GM12875 (cell line): ENCODE measurements at regions not wholly inside any gene's neighbourhood (a gene's known extent, or its start where the extent isn't known, plus 50 kb on each side); places are given as distances from the start of the nearest gene placed in this dataset.

ENCODE experiments used
- H3K4me3 ChIP-seq: one replicate; pipeline ENCODE4 v1.5.1; 2011; ENCODE audit warnings: low read depth, low read length, control low read depth
- CTCF ChIP-seq: IDR thresholded peaks from 2 replicates; pipeline ENCODE4 v1.5.1; 2011; ENCODE audit warnings: low read depth, mild to moderate bottlenecking, control low read depth, inconsistent platforms, low read length, moderate library complexity, borderline replicate concordance; ENCODE audit not compliant: insufficient read depth

GRCh38 chr4:128711361-128711760 is 98.1 kb upstream of the JADE1 start:
- H3K4me3 ChIP-seq: no peak overlapping the region
- no peak for TF ChIP-seq CTCF

- TF ChIP-seq CTCF: no peak
- no peak overlapping the region for H3K4me3 ChIP-seq
Observed at GRCh38 chr4:128709268-128709667, 100.2 kb upstream of the JADE1 start.

- TF ChIP-seq CTCF: no peak
- no peak overlapping the region for H3K4me3 ChIP-seq
Observed at GRCh38 chr4:128707864-128708263, 101.6 kb upstream of the JADE1 start.

- no peak overlapping the region for H3K4me3 ChIP-seq
- no peak for TF ChIP-seq CTCF
Observed at GRCh38 chr4:128703948-128704347, 105.6 kb upstream of the JADE1 start.

DNA sequence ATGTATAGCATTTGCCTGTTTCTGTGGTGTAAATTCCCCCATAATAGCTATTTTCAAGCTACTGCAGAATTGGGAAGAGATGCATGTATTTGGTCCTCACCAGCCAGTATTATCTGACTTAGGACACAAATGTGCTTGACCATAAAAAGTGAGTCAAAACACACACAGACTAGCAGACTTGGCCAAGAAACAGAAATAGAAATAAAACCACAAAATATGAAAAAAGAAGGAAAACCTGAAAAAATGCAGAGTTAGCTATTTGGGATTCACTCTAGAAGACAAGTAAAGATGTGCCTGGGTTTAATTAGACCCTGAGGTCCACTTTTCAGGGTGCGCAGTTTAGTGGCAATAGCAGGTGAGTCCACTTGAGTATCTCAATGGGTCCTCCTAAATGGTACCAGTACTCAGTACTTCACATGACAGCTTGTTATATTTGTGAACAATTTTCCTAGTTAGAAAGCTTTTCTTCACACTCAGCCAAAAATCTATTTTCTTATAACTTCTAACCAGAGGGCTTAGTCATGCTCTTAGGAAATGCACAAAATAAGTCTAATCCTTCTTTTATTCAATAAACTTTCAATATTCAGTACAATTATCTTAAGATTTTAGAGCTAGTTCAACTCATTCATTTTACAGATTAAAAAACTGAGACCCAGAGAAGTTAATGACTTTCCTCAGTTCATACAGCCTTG is 108.7 kb upstream of the JADE1 start:
- TF ChIP-seq CTCF: no peak
- H3K4me3 ChIP-seq: no peak overlapping the region

DNA sequence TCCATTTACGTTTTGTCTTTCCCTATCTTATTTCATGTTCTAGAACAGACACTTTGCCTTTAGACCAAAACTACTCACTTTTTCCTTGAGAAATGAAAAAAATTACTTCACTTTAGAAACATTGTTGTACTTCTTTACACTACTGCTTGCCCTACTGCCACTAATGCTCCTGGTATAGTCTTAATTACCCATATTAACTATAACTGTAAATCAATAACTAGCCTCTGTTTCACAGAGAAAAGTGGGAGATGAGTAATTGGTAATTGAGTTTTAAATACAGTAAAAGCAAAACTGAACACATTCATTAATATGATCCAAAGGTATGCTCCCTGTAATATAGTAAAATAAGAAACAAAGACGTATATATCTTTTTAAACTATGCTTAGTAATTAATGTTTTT is 111.1 kb upstream of the JADE1 start:
- TF ChIP-seq CTCF: no peak
- no peak overlapping the region for H3K4me3 ChIP-seq

DNA sequence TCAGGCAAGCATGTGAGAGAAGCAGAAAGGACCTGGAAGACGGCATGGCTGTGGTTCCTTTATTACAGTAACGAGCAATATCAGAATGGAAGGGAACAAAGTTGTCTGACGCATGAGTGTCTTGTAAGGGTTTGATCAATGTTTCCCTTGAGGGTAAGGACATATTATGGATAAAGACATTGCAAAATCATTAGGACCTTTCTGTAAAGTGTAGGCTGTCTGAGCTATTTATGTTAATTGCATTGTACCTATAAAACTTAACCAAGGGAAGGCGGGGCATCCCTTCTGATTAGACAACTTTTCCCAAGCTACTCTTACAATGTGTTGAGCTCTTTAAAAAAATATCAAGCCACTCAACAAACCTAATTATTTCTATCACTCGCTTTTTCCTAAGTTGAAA is 112.2 kb upstream of the JADE1 start:
- TF ChIP-seq CTCF: no peak
- H3K4me3 ChIP-seq: no peak overlapping the region
